ENCODE measurements at regions not wholly inside any gene's neighbourhood (a gene's known extent, or its start where the extent isn't known, plus 50 kb on each side); places are given as distances from the start of the nearest gene placed in this dataset.

GRCh38 chr12:83224012-83224411, 537.3 kb downstream of the TMTC2 start:
- no peak for TF ChIP-seq ZFP3 (CRISPR knock-in tag; IDR thresholded peaks at IDR 0.05)
- TF ChIP-seq, protein P1, sequence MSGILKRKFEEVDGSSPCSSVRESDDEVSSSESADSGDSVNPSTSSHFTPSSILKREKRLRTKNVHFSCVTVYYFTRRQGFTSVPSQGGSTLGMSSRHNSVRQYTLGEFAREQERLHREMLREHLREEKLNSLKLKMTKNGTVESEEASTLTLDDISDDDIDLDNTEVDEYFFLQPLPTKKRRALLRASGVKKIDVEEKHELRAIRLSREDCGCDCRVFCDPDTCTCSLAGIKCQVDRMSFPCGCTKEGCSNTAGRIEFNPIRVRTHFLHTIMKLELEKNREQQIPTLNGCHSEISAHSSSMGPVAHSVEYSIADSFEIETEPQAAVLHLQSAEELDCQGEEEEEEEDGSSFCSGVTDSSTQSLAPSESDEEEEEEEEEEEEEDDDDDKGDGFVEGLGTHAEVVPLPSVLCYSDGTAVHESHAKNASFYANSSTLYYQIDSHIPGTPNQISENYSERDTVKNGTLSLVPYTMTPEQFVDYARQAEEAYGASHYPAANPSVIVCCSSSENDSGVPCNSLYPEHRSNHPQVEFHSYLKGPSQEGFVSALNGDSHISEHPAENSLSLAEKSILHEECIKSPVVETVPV (CRISPR knock-in tag; IDR thresholded peaks at IDR 0.05), result no peak
- no peak for TF ChIP-seq ARNTL (CRISPR knock-in tag; IDR thresholded peaks at IDR 0.05; ENCODE audit: borderline replicate concordance, low read depth)
- TF ChIP-seq, protein P2, sequence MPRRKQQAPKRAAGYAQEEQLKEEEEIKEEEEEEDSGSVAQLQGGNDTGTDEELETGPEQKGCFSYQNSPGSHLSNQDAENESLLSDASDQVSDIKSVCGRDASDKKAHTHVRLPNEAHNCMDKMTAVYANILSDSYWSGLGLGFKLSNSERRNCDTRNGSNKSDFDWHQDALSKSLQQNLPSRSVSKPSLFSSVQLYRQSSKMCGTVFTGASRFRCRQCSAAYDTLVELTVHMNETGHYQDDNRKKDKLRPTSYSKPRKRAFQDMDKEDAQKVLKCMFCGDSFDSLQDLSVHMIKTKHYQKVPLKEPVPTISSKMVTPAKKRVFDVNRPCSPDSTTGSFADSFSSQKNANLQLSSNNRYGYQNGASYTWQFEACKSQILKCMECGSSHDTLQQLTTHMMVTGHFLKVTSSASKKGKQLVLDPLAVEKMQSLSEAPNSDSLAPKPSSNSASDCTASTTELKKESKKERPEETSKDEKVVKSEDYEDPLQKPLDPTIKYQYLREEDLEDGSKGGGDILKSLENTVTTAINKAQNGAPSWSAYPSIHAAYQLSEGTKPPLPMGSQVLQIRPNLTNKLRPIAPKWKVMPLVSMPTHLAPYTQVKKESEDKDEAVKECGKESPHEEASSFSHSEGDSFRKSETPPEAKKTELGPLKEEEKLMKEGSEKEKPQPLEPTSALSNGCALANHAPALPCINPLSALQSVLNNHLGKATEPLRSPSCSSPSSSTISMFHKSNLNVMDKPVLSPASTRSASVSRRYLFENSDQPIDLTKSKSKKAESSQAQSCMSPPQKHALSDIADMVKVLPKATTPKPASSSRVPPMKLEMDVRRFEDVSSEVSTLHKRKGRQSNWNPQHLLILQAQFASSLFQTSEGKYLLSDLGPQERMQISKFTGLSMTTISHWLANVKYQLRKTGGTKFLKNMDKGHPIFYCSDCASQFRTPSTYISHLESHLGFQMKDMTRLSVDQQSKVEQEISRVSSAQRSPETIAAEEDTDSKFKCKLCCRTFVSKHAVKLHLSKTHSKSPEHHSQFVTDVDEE (CRISPR knock-in tag; IDR thresholded peaks at IDR 0.05), result no peak
- TF ChIP-seq, protein P3, sequence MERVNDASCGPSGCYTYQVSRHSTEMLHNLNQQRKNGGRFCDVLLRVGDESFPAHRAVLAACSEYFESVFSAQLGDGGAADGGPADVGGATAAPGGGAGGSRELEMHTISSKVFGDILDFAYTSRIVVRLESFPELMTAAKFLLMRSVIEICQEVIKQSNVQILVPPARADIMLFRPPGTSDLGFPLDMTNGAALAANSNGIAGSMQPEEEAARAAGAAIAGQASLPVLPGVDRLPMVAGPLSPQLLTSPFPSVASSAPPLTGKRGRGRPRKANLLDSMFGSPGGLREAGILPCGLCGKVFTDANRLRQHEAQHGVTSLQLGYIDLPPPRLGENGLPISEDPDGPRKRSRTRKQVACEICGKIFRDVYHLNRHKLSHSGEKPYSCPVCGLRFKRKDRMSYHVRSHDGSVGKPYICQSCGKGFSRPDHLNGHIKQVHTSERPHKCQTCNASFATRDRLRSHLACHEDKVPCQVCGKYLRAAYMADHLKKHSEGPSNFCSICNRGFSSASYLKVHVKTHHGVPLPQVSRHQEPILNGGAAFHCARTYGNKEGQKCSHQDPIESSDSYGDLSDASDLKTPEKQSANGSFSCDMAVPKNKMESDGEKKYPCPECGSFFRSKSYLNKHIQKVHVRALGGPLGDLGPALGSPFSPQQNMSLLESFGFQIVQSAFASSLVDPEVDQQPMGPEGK (CRISPR knock-in tag; IDR thresholded peaks at IDR 0.05; ENCODE audit: borderline replicate concordance), result no peak
- no peak for TF ChIP-seq TCF4 (CRISPR knock-in tag; IDR thresholded peaks at IDR 0.05; ENCODE audit: borderline replicate concordance)
- TF ChIP-seq RARB (CRISPR knock-in tag; IDR thresholded peaks at IDR 0.05), result no peak
- no peak for ATAC-seq

GRCh38 chr12:83220774-83221173, 534.1 kb downstream of the TMTC2 start:
- no peak for ATAC-seq
- TF ChIP-seq, protein P1 (CRISPR knock-in tag; IDR thresholded peaks at IDR 0.05), result no peak
- no peak for TF ChIP-seq POU6F1 (CRISPR knock-in tag; IDR thresholded peaks at IDR 0.05; ENCODE audit: borderline replicate concordance, low read depth)
- no peak for TF ChIP-seq BACH2 (CRISPR knock-in tag; IDR thresholded peaks at IDR 0.05; ENCODE audit: borderline replicate concordance)
- no peak for TF ChIP-seq TCF4 (CRISPR knock-in tag; IDR thresholded peaks at IDR 0.05; ENCODE audit: borderline replicate concordance)
- TF ChIP-seq ZFP30 (CRISPR knock-in tag; IDR thresholded peaks at IDR 0.05), result no peak
- TF ChIP-seq CSDC2 (CRISPR knock-in tag; IDR thresholded peaks at IDR 0.05), result no peak
- TF ChIP-seq PPARA (CRISPR knock-in tag; IDR thresholded peaks at IDR 0.05; ENCODE audit: borderline replicate concordance), result no peak
- TF ChIP-seq TOX (CRISPR knock-in tag; IDR thresholded peaks at IDR 0.05; ENCODE audit: borderline replicate concordance), result no peak
- TF ChIP-seq RARB (CRISPR knock-in tag; IDR thresholded peaks at IDR 0.05), result no peak
- TF ChIP-seq SNAI2 (CRISPR knock-in tag; IDR thresholded peaks at IDR 0.05), result no peak
- TF ChIP-seq ZFP3 (CRISPR knock-in tag; IDR thresholded peaks at IDR 0.05), result no peak
- no peak for TF ChIP-seq ESRRG (CRISPR knock-in tag; IDR thresholded peaks at IDR 0.05)
- no peak for TF ChIP-seq ZNF565 (CRISPR knock-in tag; conservative IDR thresholded peaks at IDR 0.05; ENCODE audit: low read depth)
- TF ChIP-seq, protein P2 (CRISPR knock-in tag; IDR thresholded peaks at IDR 0.05), result no peak
- no peak for TF ChIP-seq ISL1 (CRISPR knock-in tag; IDR thresholded peaks at IDR 0.05)
- TF ChIP-seq, protein P3 (CRISPR knock-in tag; IDR thresholded peaks at IDR 0.05; ENCODE audit: borderline replicate concordance), result no peak
- no peak for TF ChIP-seq GLIS3 (CRISPR knock-in tag; IDR thresholded peaks at IDR 0.05)

Data from SK-N-SH treated with all-trans-retinoic acid at 6 μM for 48 hours (cell line).